Prostate gland (tissue), 2 donors: ENCODE measurements at regions not wholly inside any gene's neighbourhood (a gene's known extent, or its start where the extent isn't known, plus 50 kb on each side); places are given as distances from the start of the nearest gene placed in this dataset.

Experiments
- POLR2AphosphoS5 ChIP-seq: sonication (generic); formaldehyde crosslinking; IDR thresholded peaks from one replicate; pipeline ENCODE4 v1.6.1; 2017; ENCODE audit warnings: antibody characterized with exemption
- TF ChIP-seq, protein P1 (sequence below), 4 experiments: fragments of 200-600 bp in 2 of 4; fragments of 450-650 bp in 2 of 4; sonication (generic) in 2 of 4; IDR thresholded peaks; 1 replicate in 3 of 4; 2 replicates in 1 of 4; pipeline ENCODE4 v1.5.1; 2016 to 2019; ENCODE audit warnings: antibody characterized with exemption in 4 of 4, mild to moderate bottlenecking in 2 of 4, moderate library complexity in 2 of 4

DNA sequence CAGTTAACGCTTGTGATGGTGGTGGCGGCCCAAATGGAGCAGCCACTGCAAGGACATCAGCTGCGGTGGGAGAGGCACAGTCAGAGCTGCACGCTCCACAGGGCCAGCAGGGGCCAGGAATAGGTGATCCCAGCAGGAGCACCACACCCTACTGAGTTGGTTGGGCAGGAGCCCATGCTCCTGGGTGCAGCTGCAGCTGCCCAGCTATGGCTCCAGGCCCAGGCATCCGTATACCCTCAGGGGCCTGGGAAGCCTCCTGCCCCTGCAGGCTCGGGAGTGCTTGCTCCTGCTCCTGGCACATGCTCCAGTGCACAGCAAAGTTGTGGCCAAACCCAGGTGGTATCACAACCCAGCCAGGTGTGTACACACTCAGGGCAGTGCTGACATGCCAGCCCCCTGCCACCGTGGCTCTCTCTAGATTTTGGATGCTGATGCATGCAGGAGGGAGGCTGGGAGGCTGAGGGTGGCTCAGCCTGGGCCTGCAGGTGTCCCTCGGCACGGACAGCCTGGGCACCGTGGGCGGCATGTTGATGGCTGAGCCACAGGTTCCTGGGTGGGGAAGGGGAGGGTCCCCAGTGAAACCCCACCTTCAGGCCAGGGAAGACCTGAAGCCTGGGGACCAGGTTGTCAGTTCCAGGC is 150.2 kb downstream of the CXXC4 start:
- TF ChIP-seq, protein P1, sequence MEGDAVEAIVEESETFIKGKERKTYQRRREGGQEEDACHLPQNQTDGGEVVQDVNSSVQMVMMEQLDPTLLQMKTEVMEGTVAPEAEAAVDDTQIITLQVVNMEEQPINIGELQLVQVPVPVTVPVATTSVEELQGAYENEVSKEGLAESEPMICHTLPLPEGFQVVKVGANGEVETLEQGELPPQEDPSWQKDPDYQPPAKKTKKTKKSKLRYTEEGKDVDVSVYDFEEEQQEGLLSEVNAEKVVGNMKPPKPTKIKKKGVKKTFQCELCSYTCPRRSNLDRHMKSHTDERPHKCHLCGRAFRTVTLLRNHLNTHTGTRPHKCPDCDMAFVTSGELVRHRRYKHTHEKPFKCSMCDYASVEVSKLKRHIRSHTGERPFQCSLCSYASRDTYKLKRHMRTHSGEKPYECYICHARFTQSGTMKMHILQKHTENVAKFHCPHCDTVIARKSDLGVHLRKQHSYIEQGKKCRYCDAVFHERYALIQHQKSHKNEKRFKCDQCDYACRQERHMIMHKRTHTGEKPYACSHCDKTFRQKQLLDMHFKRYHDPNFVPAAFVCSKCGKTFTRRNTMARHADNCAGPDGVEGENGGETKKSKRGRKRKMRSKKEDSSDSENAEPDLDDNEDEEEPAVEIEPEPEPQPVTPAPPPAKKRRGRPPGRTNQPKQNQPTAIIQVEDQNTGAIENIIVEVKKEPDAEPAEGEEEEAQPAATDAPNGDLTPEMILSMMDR (IDR thresholded peaks at IDR 0.05), result no peak
- TF ChIP-seq POLR2AphosphoS5, result no peak
